Cardiac fibroblast (primary cell): ENCODE measurements at regions not wholly inside any gene's neighbourhood (a gene's known extent, or its start where the extent isn't known, plus 50 kb on each side); places are given as distances from the start of the nearest gene placed in this dataset.

Experiments
- DNase-seq, 2 donors: peaks; one replicate each; pipeline versions ENCODE4 v3.0.0 to v3.0.0-alpha.2; 2010; ENCODE audit warnings: low read depth in 2 of 2
- H3K4me3 ChIP-seq, 2 donors: replicated peaks in 1 of 2; 1 replicate in 1 of 2; 2 replicates in 1 of 2; pipeline ENCODE4 v1.5.1; 2011; ENCODE audit warnings: low read depth in 2 of 2, low read length in 2 of 2, mild to moderate bottlenecking in 2 of 2, moderate library complexity in 1 of 2
- CTCF ChIP-seq: IDR thresholded peaks from one replicate; pipeline ENCODE4 v1.5.1; 2011; ENCODE audit warnings: low read depth, mild to moderate bottlenecking, low read length, inconsistent platforms

GRCh38 chr15:69794645-69795469 lies 302.9 kb downstream of the TLE3 start:
- DNase-seq = peak; percentile 53 to 59
- H3K4me3 ChIP-seq = no peak overlapping the region
- TF ChIP-seq CTCF = no peak

- no peak for TF ChIP-seq CTCF
- DNase-seq = no peak
- no peak overlapping the region for H3K4me3 ChIP-seq
Measured at GRCh38 chr15:69795601-69796000, 302.1 kb downstream of the TLE3 start.

GRCh38 chr15:69797051-69797595 lies 300.6 kb downstream of the TLE3 start:
- no peak overlapping the region for H3K4me3 ChIP-seq
- no peak for DNase-seq
- TF ChIP-seq CTCF = no peak

- H3K4me3 ChIP-seq = no peak overlapping the region
- DNase-seq = no peak
- TF ChIP-seq CTCF = no peak
Measured at GRCh38 chr15:69797615-69798014, 300.1 kb downstream of the TLE3 start.

- no peak overlapping the region for H3K4me3 ChIP-seq
- peak; percentile 53 to 63 for DNase-seq
- TF ChIP-seq CTCF = no peak
Measured at GRCh38 chr15:69798481-69799250, 299.1 kb downstream of the TLE3 start.

- TF ChIP-seq CTCF = no peak
- no peak overlapping the region for H3K4me3 ChIP-seq
- no peak for DNase-seq
Measured at GRCh38 chr15:69801144-69801543, 296.6 kb downstream of the TLE3 start.
